BJ (cell line): ENCODE measurements at regions not wholly inside any gene's neighbourhood (a gene's known extent, or its start where the extent isn't known, plus 50 kb on each side); places are given as distances from the start of the nearest gene placed in this dataset.

Experiments
- CTCF ChIA-PET: fragments of 350-600 bp; formaldehyde crosslinking; extraction: SDS; loops from one replicate; lab custom pipeline; 2021; ENCODE audit warnings: antibody characterized with exemption, inconsistent platforms; lab: Yijun Ruan, JAX
- POLR2A ChIA-PET: fragments of 300-600 bp; sonication (Branson Sonifier 250); formaldehyde crosslinking; extraction: SDS; loops from one replicate; lab custom pipeline; 2021; ENCODE audit warnings: antibody characterized with exemption; lab: Charles Lee
- DNase-seq: peaks from one replicate; pipeline ENCODE4 v3.0.0-alpha.2; 2011; ENCODE audit warnings: low read depth
- H3K27me3 ChIP-seq: 2 replicates; pipeline ENCODE4 v1.6.0; 2011; ENCODE audit warnings: low read length; ENCODE audit not compliant: control insufficient read depth, insufficient read depth
- H3K36me3 ChIP-seq: 2 replicates; pipeline ENCODE4 v1.5.1; 2011; ENCODE audit warnings: low read length; ENCODE audit not compliant: control insufficient read depth, insufficient read depth
- H3K4me3 ChIP-seq: 2 replicates; pipeline ENCODE4 v1.5.1; 2011; ENCODE audit warnings: low read depth, mild to moderate bottlenecking, control low read depth, low read length
- TF ChIP-seq, protein P1 (sequence below): IDR thresholded peaks from 2 replicates; pipeline ENCODE4 v1.5.1; 2011; ENCODE audit warnings: low read depth, mild to moderate bottlenecking, control low read depth, inconsistent platforms, low read length, moderate library complexity; ENCODE audit not compliant: insufficient read depth

DNA sequence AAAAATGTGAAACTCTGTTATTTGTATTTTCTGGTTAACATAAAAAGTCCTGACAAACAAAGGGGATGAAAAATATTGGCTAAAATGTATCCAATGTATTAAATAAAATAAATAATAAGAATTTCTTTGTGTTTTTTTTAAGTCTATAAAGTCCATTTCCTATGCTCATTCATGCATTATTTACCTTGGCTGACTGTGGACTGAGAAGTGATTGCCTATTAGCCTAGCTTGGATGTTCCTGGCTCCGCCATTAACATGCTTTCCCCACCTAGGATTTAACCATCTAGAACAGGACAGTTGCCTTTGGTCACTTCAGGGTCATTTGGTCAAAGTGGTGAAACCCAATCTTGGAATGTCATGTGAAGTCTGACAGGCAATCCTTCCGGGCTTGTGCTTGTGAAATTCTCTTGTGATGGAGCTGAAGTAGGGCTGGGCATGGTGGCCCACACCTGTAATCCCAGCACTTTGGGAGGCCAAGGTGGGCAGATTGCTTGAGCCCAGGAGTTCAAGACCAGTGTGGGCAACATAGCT lies 60.4 kb upstream of the TANC1 start:
- CTCF ChIA-PET, result interaction anchor here (1.4 kb wide), 1 partner anchor 211 kb away, joined by 4 read pairs; no protein-coding TSS in a partner anchor
- H3K36me3 ChIP-seq, result no peaks in the 10 kb centered on the region
- no peaks in the 10 kb centered on the region for H3K27me3 ChIP-seq
- TF ChIP-seq, protein P1, sequence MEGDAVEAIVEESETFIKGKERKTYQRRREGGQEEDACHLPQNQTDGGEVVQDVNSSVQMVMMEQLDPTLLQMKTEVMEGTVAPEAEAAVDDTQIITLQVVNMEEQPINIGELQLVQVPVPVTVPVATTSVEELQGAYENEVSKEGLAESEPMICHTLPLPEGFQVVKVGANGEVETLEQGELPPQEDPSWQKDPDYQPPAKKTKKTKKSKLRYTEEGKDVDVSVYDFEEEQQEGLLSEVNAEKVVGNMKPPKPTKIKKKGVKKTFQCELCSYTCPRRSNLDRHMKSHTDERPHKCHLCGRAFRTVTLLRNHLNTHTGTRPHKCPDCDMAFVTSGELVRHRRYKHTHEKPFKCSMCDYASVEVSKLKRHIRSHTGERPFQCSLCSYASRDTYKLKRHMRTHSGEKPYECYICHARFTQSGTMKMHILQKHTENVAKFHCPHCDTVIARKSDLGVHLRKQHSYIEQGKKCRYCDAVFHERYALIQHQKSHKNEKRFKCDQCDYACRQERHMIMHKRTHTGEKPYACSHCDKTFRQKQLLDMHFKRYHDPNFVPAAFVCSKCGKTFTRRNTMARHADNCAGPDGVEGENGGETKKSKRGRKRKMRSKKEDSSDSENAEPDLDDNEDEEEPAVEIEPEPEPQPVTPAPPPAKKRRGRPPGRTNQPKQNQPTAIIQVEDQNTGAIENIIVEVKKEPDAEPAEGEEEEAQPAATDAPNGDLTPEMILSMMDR, result no peak
- no peak for DNase-seq
- POLR2A ChIA-PET, result no interaction called here
- no peak overlapping the region for H3K4me3 ChIP-seq

DNA sequence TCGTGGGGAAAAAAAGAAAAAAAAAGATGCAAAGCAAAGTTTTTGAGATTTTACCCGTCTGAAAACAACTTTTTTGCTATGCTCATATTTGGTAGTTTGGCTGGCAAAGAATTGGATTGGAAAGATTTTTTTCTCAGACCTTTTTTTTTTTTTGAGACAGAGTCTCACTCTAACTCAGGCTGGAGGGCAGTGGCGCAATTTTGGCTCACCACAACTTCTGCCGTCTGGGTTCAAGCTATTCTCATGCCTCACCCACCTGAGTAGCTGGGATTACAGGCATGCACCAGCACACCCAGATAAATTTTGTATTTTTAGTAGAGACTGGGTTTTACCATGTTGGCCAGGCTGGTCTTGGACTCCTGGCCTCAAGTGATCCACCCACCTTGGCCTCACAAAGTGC lies 56.3 kb upstream of the TANC1 start:
- H3K4me3 ChIP-seq, result no peak overlapping the region
- TF ChIP-seq, protein P1, result no peak
- H3K36me3 ChIP-seq, result no peaks in the 10 kb centered on the region
- DNase-seq, result no peak
- ChIA-PET POLR2A (no interaction called here), CTCF (interaction anchor here (1.1 to 1.9 kb wide), 2 partner anchors 11 to 207 kb away, joined by 3 to 5 read pairs; no protein-coding TSS in a partner anchor)
- H3K27me3 ChIP-seq, result no peaks in the 10 kb centered on the region

DNA sequence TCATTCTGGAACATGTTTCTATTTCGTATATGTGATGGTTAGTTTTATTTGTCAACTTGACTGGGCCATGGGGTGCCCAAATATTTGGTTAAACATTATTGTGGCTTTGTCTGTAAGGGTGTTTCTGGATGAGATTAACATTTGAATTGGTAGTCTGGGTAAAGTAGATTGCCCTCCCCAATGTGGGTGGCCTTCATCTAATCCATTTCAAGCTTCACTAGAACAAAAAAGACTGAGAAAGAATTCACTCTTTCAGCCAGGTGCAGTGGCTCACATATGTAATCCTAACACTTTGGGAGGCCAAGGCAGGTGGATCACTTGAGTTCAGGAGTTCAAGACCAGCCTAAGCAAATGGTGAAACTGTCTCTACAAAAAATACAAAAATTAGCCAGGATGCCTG lies 55.7 kb upstream of the TANC1 start:
- Histone ChIP-seq H3K27me3 (no peaks in the 10 kb centered on the region), H3K4me3 (no peak overlapping the region), H3K36me3 (no peaks in the 10 kb centered on the region)
- no peak for DNase-seq
- ChIA-PET POLR2A (no interaction called here), CTCF (interaction anchor here (1.1 to 1.9 kb wide), 2 partner anchors 12 to 206 kb away, joined by 3 to 5 read pairs; no protein-coding TSS in a partner anchor)
- TF ChIP-seq, protein P1, result no peak

DNA sequence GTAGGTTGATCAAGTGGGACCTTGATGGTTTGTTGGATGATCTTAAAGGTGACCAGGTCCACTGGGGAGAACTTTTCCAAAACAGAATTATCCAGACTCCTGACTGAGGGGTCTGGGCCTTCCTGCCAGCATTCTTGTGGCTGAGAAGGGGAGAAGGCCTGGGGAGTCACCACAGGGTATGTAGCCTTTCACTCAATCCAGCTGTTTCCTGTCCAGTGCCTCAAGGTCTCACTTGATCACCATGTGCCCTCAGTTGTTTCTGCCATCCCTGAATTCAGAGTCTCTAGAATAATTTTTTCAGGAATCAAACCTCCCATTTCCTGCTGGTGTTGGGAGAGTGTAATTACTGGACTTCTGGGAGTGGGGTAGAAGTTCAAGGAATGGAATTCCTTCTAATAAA lies 54.4 kb upstream of the TANC1 start:
- Histone ChIP-seq H3K4me3 (no peak overlapping the region), H3K36me3 (no peaks in the 10 kb centered on the region), H3K27me3 (no peaks in the 10 kb centered on the region)
- TF ChIP-seq, protein P1, result no peak
- ChIA-PET POLR2A (no interaction called here), CTCF (interaction anchor here (1.3 kb wide), 1 partner anchor 10 kb away, joined by 4 read pairs; no protein-coding TSS in a partner anchor)
- DNase-seq, result no peak

DNA sequence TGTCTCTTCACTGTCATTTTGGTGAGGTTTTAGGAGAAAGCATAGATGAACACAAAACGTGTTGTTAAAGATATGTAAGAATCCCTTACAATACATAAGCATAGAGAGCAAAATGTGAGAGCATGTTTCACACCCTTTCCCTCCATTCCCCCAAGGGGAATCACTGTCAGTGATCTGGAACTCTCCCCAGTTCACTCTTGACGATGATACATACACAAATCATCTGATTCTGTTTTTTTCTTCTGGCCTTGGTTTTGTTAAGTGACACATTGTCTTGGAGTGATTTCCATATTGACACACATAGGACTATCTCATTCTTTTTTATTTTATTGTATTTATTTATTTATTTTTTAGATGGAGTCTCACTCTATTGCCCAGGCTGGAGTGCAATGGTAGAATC lies 53.7 kb upstream of the TANC1 start:
- CTCF ChIA-PET, result no interaction called here
- Histone ChIP-seq H3K36me3 (no peaks in the 10 kb centered on the region), H3K4me3 (no peak overlapping the region), H3K27me3 (no peaks in the 10 kb centered on the region)
- POLR2A ChIA-PET, result no interaction called here
- no peak for DNase-seq
- TF ChIP-seq, protein P1, result no peak
